K562 (cell line): ENCODE measurements at regions not wholly inside any gene's neighbourhood (a gene's known extent, or its start where the extent isn't known, plus 50 kb on each side); places are given as distances from the start of the nearest gene placed in this dataset.

Experiments used
- ETV6 ChIP-seq, 3 experiments: fragments of 150-350 bp in 1 of 3; sonication (generic) in 1 of 3; formaldehyde crosslinking in 1 of 3; IDR thresholded peaks; 2 replicates each; pipeline versions ENCODE4 v1.6.1 to v1.8.0; 2014 to 2022; ENCODE audit warnings: borderline replicate concordance in 2 of 3, low read depth in 2 of 3, antibody characterized with exemption in 1 of 3, low read length in 1 of 3, mild to moderate bottlenecking in 1 of 3, missing genetic modification reagents in 1 of 3
- HDAC3 ChIP-seq: fragments of 450-650 bp; IDR thresholded peaks from 2 replicates; pipeline ENCODE4 v1.6.1; 2018; ENCODE audit warnings: borderline replicate concordance, mild to moderate bottlenecking, moderate library complexity; ENCODE audit not compliant: partially characterized antibody
- ZBTB8A ChIP-seq: fragments of 450-650 bp; IDR thresholded peaks from 2 replicates; pipeline ENCODE4 v1.6.1; 2018; ENCODE audit warnings: mild to moderate bottlenecking, moderate library complexity; ENCODE audit not compliant: partially characterized antibody
- ZNF766 ChIP-seq: fragments of 200-800 bp; sonication (Bioruptor generic); conservative IDR thresholded peaks from 2 replicates; pipeline ENCODE4 v1.6.1; 2016; ENCODE audit warnings: missing genetic modification characterization, missing compliant biosample characterization
- TF ChIP-seq, protein P1 (sequence below): fragments of 250-450 bp; sonication (Bioruptor Pico); IDR thresholded peaks from 2 replicates; pipeline ENCODE4 v1.9.0; 2021; ENCODE audit warnings: mild to moderate bottlenecking, inconsistent platforms
- TF ChIP-seq, protein P2 (sequence below): fragments of 450-650 bp; IDR thresholded peaks from 2 replicates; pipeline ENCODE4 v1.6.1; 2017; ENCODE audit warnings: antibody characterized with exemption
- TF ChIP-seq, protein P3 (sequence below): sonication (generic); formaldehyde crosslinking; IDR thresholded peaks from 2 replicates; pipeline ENCODE4 v1.8.0; 2022; ENCODE audit warnings: missing genetic modification reagents, mild to moderate bottlenecking, borderline replicate concordance

DNA sequence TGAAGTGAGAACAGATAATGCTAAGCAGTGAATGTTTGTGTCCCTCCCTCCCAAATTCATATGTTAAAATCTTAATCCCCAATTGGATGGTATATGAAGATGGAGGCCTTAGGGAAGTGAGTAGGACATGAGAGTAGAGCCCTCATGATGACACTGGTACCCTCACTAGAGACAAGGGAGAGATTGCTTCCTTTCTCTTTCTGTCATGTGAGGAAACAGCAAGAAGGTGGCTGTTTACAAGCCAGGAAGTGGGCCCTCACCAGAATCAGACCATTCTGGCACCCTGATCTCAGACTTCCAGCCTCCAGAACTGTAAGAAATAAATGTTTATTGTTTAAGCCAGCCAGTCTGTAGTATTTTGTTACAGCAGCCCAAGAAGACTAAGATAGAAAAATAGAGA lies 209.5 kb downstream of the SATB1 start (continued):
- TF ChIP-seq, protein P1, sequence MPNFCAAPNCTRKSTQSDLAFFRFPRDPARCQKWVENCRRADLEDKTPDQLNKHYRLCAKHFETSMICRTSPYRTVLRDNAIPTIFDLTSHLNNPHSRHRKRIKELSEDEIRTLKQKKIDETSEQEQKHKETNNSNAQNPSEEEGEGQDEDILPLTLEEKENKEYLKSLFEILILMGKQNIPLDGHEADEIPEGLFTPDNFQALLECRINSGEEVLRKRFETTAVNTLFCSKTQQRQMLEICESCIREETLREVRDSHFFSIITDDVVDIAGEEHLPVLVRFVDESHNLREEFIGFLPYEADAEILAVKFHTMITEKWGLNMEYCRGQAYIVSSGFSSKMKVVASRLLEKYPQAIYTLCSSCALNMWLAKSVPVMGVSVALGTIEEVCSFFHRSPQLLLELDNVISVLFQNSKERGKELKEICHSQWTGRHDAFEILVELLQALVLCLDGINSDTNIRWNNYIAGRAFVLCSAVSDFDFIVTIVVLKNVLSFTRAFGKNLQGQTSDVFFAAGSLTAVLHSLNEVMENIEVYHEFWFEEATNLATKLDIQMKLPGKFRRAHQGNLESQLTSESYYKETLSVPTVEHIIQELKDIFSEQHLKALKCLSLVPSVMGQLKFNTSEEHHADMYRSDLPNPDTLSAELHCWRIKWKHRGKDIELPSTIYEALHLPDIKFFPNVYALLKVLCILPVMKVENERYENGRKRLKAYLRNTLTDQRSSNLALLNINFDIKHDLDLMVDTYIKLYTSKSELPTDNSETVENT (CRISPR knock-in tag), result no peak
- TF ChIP-seq ETV6 (IDR thresholded peaks at IDR 0.05; ENCODE audit: borderline replicate concordance in 1 of 2, low read depth in 2 of 2, low read length in 1 of 2) (no peak), ETV6 (CRISPR knock-in tag; IDR thresholded peaks at IDR 0.05; ENCODE audit: borderline replicate concordance) (no peak), ZBTB8A (no peak), HDAC3 (no peak), ZNF766 (CRISPR knock-in tag) (no peak)
- TF ChIP-seq, protein P2, sequence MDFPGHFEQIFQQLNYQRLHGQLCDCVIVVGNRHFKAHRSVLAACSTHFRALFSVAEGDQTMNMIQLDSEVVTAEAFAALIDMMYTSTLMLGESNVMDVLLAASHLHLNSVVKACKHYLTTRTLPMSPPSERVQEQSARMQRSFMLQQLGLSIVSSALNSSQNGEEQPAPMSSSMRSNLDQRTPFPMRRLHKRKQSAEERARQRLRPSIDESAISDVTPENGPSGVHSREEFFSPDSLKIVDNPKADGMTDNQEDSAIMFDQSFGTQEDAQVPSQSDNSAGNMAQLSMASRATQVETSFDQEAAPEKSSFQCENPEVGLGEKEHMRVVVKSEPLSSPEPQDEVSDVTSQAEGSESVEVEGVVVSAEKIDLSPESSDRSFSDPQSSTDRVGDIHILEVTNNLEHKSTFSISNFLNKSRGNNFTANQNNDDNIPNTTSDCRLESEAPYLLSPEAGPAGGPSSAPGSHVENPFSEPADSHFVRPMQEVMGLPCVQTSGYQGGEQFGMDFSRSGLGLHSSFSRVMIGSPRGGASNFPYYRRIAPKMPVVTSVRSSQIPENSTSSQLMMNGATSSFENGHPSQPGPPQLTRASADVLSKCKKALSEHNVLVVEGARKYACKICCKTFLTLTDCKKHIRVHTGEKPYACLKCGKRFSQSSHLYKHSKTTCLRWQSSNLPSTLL, result no peak
- TF ChIP-seq, protein P3, sequence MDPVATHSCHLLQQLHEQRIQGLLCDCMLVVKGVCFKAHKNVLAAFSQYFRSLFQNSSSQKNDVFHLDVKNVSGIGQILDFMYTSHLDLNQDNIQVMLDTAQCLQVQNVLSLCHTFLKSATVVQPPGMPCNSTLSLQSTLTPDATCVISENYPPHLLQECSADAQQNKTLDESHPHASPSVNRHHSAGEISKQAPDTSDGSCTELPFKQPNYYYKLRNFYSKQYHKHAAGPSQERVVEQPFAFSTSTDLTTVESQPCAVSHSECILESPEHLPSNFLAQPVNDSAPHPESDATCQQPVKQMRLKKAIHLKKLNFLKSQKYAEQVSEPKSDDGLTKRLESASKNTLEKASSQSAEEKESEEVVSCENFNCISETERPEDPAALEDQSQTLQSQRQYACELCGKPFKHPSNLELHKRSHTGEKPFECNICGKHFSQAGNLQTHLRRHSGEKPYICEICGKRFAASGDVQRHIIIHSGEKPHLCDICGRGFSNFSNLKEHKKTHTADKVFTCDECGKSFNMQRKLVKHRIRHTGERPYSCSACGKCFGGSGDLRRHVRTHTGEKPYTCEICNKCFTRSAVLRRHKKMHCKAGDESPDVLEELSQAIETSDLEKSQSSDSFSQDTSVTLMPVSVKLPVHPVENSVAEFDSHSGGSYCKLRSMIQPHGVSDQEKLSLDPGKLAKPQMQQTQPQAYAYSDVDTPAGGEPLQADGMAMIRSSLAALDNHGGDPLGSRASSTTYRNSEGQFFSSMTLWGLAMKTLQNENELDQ (CRISPR knock-in tag), result no peak
